Mucosa of stomach (tissue), 1 donor: ENCODE measurements at regions not wholly inside any gene's neighbourhood (a gene's known extent, or its start where the extent isn't known, plus 50 kb on each side); places are given as distances from the start of the nearest gene placed in this dataset.
"Not testable (repeated sequence)": the region's sequence is repeated elsewhere in the genome, so short reads cannot be mapped to it uniquely, and the experiment has no call there.

Experiments
- H3K27me3 ChIP-seq: one replicate; pipeline ENCODE4 v1.7.0; 2013; ENCODE audit warnings: mild to moderate bottlenecking, low read length; ENCODE audit not compliant: control insufficient read depth, insufficient read depth
- H3K36me3 ChIP-seq: one replicate; pipeline ENCODE4 v1.7.0; 2013; ENCODE audit warnings: low read length; ENCODE audit not compliant: control insufficient read depth, insufficient read depth
- H3K4me1 ChIP-seq: one replicate; pipeline ENCODE4 v1.7.0; 2013; ENCODE audit warnings: mild to moderate bottlenecking, low read length; ENCODE audit not compliant: control insufficient read depth, insufficient read depth
- H3K4me3 ChIP-seq: one replicate; pipeline ENCODE4 v1.7.0; 2013; ENCODE audit warnings: low read length
- H3K9ac ChIP-seq: one replicate; pipeline ENCODE4 v1.7.0; 2013; ENCODE audit warnings: mild to moderate bottlenecking, low read length, moderate library complexity
- H3K9me3 ChIP-seq: one replicate; pipeline ENCODE4 v1.7.0; 2013; ENCODE audit warnings: mild to moderate bottlenecking, low read length, moderate library complexity; ENCODE audit not compliant: control insufficient read depth
- donor health status: Pancreatic carcinoma.

- Histone ChIP-seq H3K4me1 (no peaks in the 10 kb centered on the region), H3K4me3 (no peak overlapping the region), H3K27me3 (no peaks in the 10 kb centered on the region), H3K36me3 (no peaks in the 10 kb centered on the region), H3K9me3 (no peaks in the 10 kb centered on the region), H3K9ac (no peak overlapping the region)
Observed at GRCh38 chr12:67038486-67038885, 230.7 kb upstream of the CAND1 start.

- H3K36me3 ChIP-seq = no peaks in the 10 kb centered on the region
- no peak overlapping the region for H3K9ac ChIP-seq
- no peaks in the 10 kb centered on the region for H3K4me1 ChIP-seq
- H3K27me3 ChIP-seq = no peaks in the 10 kb centered on the region
- no peaks in the 10 kb centered on the region for H3K9me3 ChIP-seq
- no peak overlapping the region for H3K4me3 ChIP-seq
Observed at GRCh38 chr12:67039995-67040860, 228.9 kb upstream of the CAND1 start.

GRCh38 chr12:67040861-67041137 lies 228.4 kb upstream of the CAND1 start:
- Histone ChIP-seq H3K9me3 (no peaks in the 10 kb centered on the region), H3K36me3 (no peaks in the 10 kb centered on the region), H3K27me3 (no peaks in the 10 kb centered on the region), H3K4me3 (no peak overlapping the region), H3K9ac (no peak overlapping the region), H3K4me1 (no peaks in the 10 kb centered on the region)

- no peak overlapping the region for H3K9ac ChIP-seq
- H3K27me3 ChIP-seq = no peaks in the 10 kb centered on the region
- H3K9me3 ChIP-seq = no peaks in the 10 kb centered on the region
- no peaks in the 10 kb centered on the region for H3K4me1 ChIP-seq
- no peak overlapping the region for H3K4me3 ChIP-seq
- H3K36me3 ChIP-seq = no peaks in the 10 kb centered on the region
Observed at GRCh38 chr12:67042697-67043131, 226.4 kb upstream of the CAND1 start.

- Histone ChIP-seq H3K9me3 (no peaks in the 10 kb centered on the region), H3K4me1 (no peaks in the 10 kb centered on the region), H3K27me3 (no peaks in the 10 kb centered on the region), H3K9ac (no peak overlapping the region), H3K36me3 (no peaks in the 10 kb centered on the region), H3K4me3 (no peak overlapping the region)
Observed at GRCh38 chr12:67043771-67044170, 225.4 kb upstream of the CAND1 start.

GRCh38 chr12:67045650-67046049 lies 223.5 kb upstream of the CAND1 start:
- Histone ChIP-seq H3K9ac (no peak overlapping the region), H3K4me1 (no peaks in the 10 kb centered on the region), H3K4me3 (no peak overlapping the region), H3K27me3 (no peaks in the 10 kb centered on the region), H3K9me3 (no peaks in the 10 kb centered on the region), H3K36me3 (no peaks in the 10 kb centered on the region)

GRCh38 chr12:67046062-67046461 lies 223.1 kb upstream of the CAND1 start:
- no peaks in the 10 kb centered on the region for H3K36me3 ChIP-seq
- no peak overlapping the region for H3K4me3 ChIP-seq
- no peaks in the 10 kb centered on the region for H3K4me1 ChIP-seq
- no peaks in the 10 kb centered on the region for H3K9me3 ChIP-seq
- no peaks in the 10 kb centered on the region for H3K27me3 ChIP-seq
- no peak overlapping the region for H3K9ac ChIP-seq

- Histone ChIP-seq H3K9ac (no peak overlapping the region), H3K27me3 (no peaks in the 10 kb centered on the region), H3K4me3 (no peak overlapping the region), H3K9me3 (no peaks in the 10 kb centered on the region), H3K36me3 (no peaks in the 10 kb centered on the region), H3K4me1 (no peaks in the 10 kb centered on the region)
Observed at GRCh38 chr12:67047634-67048033, 221.5 kb upstream of the CAND1 start.

GRCh38 chr12:67048371-67048770 lies 220.8 kb upstream of the CAND1 start:
- H3K4me3 ChIP-seq = no peak overlapping the region
- no peaks in the 10 kb centered on the region for H3K4me1 ChIP-seq
- no peak overlapping the region for H3K9ac ChIP-seq
- no peaks in the 10 kb centered on the region for H3K36me3 ChIP-seq
- no peaks in the 10 kb centered on the region for H3K27me3 ChIP-seq
- H3K9me3 ChIP-seq = no peaks in the 10 kb centered on the region

GRCh38 chr12:67049199-67049598 lies 220.0 kb upstream of the CAND1 start:
- not testable (repeated sequence) for H3K36me3 ChIP-seq, H3K27me3 ChIP-seq, H3K4me1 ChIP-seq, H3K9ac ChIP-seq, H3K4me3 ChIP-seq, H3K9me3 ChIP-seq

- Histone ChIP-seq H3K27me3 (no peaks in the 10 kb centered on the region), H3K4me1 (no peaks in the 10 kb centered on the region), H3K9me3 (no peaks in the 10 kb centered on the region), H3K36me3 (no peaks in the 10 kb centered on the region), H3K4me3 (no peak overlapping the region), H3K9ac (no peak overlapping the region)
Observed at GRCh38 chr12:67052981-67053380, 216.2 kb upstream of the CAND1 start.

- Histone ChIP-seq H3K9ac (no peak overlapping the region), H3K27me3 (no peaks in the 10 kb centered on the region), H3K4me1 (no peaks in the 10 kb centered on the region), H3K4me3 (no peak overlapping the region), H3K36me3 (no peaks in the 10 kb centered on the region), H3K9me3 (no peaks in the 10 kb centered on the region)
Observed at GRCh38 chr12:67056329-67056728, 212.8 kb upstream of the CAND1 start.

GRCh38 chr12:67057072-67057471 lies 212.1 kb upstream of the CAND1 start:
- Histone ChIP-seq H3K27me3 (no peaks in the 10 kb centered on the region), H3K36me3 (no peaks in the 10 kb centered on the region), H3K4me1 (no peaks in the 10 kb centered on the region), H3K9me3 (no peaks in the 10 kb centered on the region), H3K9ac (no peak overlapping the region), H3K4me3 (no peak overlapping the region)
